Right lobe of liver (tissue), 4 donors: ENCODE measurements at regions not wholly inside any gene's neighbourhood (a gene's known extent, or its start where the extent isn't known, plus 50 kb on each side); places are given as distances from the start of the nearest gene placed in this dataset.

ENCODE experiments used
- POLR2A ChIP-seq: fragments of 450-650 bp; IDR thresholded peaks from one replicate; pipeline ENCODE4 v1.6.1; 2017; ENCODE audit warnings: antibody characterized with exemption, mild to moderate bottlenecking
- TF ChIP-seq, protein P1 (sequence below), 4 donors: fragments of 200-600 bp in 3 of 4; fragments of 450-650 bp in 1 of 4; IDR thresholded peaks; one replicate each; pipeline versions ENCODE4 v1.5.1 to v1.8.0; 2016 to 2022; ENCODE audit warnings: antibody characterized with exemption in 4 of 4, mild to moderate bottlenecking in 2 of 4
- donor health status: DM: no; HTN: no; CAD: no.
- donor health status: DM: no; HTN: no; CAD: no.
- donor health status: DM: no; HTN: yes; CAD: no.

- TF ChIP-seq, protein P1, sequence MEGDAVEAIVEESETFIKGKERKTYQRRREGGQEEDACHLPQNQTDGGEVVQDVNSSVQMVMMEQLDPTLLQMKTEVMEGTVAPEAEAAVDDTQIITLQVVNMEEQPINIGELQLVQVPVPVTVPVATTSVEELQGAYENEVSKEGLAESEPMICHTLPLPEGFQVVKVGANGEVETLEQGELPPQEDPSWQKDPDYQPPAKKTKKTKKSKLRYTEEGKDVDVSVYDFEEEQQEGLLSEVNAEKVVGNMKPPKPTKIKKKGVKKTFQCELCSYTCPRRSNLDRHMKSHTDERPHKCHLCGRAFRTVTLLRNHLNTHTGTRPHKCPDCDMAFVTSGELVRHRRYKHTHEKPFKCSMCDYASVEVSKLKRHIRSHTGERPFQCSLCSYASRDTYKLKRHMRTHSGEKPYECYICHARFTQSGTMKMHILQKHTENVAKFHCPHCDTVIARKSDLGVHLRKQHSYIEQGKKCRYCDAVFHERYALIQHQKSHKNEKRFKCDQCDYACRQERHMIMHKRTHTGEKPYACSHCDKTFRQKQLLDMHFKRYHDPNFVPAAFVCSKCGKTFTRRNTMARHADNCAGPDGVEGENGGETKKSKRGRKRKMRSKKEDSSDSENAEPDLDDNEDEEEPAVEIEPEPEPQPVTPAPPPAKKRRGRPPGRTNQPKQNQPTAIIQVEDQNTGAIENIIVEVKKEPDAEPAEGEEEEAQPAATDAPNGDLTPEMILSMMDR (IDR thresholded peaks at IDR 0.05): no peak
- TF ChIP-seq POLR2A: no peak
These were observed 221.1 kb downstream of the GALR1 start for GRCh38 chr18:77470569-77471413.
